8988T (cell line): ENCODE measurements at regions not wholly inside any gene's neighbourhood (a gene's known extent, or its start where the extent isn't known, plus 50 kb on each side); places are given as distances from the start of the nearest gene placed in this dataset.
"Not testable (repeated sequence)": the region's sequence is repeated elsewhere in the genome, so short reads cannot be mapped to it uniquely, and the experiment has no call there.

Experiments used
- DNase-seq: peaks from one replicate; pipeline ENCODE4 v3.0.0; 2011

GRCh38 chr18:42486271-42486670 lies 531.2 kb downstream of the PIK3C3 start:
- no peak for DNase-seq

- no peak for DNase-seq
Observed at GRCh38 chr18:42508683-42509296, 553.8 kb downstream of the PIK3C3 start.

- DNase-seq = no peak
Observed at GRCh38 chr18:42509750-42510415, 554.8 kb downstream of the PIK3C3 start.

GRCh38 chr18:42510540-42510939 lies 555.5 kb downstream of the PIK3C3 start:
- DNase-seq = no peak

DNA sequence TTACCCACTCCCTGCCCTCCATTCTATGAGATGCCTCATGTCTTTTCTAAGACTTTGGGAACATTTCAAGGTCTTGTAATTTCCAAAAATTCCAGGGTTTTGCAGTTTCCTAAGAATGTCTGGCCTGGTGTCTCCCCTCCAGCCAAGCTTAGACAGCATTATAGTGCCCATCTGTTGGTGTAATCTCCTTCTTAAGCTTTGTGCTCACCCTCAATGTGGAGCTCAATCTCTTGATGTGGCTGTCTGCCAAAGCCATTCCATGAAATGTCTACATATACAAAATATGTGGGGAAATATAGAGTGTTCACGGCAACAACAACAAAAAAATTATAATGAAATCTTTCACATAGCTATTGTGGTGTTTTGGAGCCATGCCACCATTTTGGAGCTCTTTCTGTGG lies 558.4 kb downstream of the PIK3C3 start:
- no peak for DNase-seq

GRCh38 chr18:42514512-42514911 lies 559.5 kb downstream of the PIK3C3 start:
- DNase-seq = no peak

GRCh38 chr18:42517896-42518295 lies 562.9 kb downstream of the PIK3C3 start:
- no peak for DNase-seq

GRCh38 chr18:42518331-42518730 lies 563.3 kb downstream of the PIK3C3 start:
- DNase-seq = not testable (repeated sequence)

GRCh38 chr18:42520138-42520537 lies 565.1 kb downstream of the PIK3C3 start:
- DNase-seq = no peak

DNA sequence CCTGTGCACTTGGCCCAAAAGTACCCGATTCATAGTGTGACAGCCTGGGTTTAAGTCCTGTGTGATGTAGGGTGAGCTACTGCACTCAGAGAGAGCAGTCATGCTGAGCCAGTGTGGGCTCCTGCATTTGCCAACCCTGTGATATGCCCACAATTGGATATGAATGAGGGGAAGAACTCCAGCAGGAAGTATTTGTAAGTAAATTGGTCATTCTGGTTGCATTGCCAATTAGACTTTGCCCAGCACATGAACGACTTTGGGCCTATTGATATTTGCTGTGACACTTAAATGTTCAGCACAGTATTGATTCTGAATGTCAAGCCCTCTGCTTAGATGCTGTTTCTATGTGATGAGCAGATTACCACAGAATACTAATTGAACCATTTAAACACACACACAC lies 570.9 kb downstream of the PIK3C3 start:
- DNase-seq = no peak

DNA sequence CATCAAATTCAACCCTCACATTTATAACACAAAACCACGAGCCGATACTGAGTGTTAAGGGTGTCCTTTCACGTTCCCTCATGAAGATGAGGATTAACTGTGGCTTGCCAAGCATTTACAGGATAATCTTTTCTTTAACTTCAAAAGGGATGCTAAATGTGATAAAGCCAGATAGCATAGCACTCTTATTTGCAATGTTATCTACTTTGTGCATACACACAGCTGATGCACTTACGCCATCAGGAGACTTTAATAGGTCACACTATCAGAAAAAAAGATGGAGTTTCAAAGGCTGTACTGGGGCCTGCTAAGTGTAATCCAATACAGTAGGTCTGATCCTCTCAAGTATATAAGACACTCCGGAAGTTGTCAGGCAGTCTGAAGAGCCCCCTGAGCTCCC lies 572.7 kb downstream of the PIK3C3 start:
- DNase-seq = no peak

DNA sequence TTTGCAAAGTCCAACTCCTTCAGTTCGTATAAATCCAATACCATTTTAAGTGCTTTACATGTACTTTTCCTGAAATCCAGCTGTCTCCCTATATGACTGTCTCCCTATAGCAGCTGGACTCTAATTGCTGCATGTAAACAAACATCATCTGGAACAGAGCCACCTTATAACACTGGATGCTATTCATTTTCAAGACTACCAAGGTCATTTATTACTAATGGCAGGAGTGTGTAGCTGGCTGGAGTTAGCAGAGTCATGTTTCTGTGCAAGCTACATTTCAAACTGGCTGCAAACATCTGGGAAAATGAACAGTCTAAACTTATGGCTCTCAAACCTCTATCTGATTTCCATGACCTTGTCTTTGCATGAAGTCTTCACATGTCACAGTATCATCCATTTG lies 575.2 kb downstream of the PIK3C3 start:
- DNase-seq = no peak

GRCh38 chr18:42532119-42532518 lies 577.1 kb downstream of the PIK3C3 start:
- DNase-seq = no peak

GRCh38 chr18:42533009-42533575 lies 578.1 kb downstream of the PIK3C3 start:
- no peak for DNase-seq

- no peak for DNase-seq
Observed at GRCh38 chr18:42533616-42534015, 578.6 kb downstream of the PIK3C3 start.

- DNase-seq = no peak
Observed at GRCh38 chr18:42534313-42534712, 579.3 kb downstream of the PIK3C3 start.

GRCh38 chr18:42536442-42536841 lies 579.0 kb downstream of the RIT2 start:
- DNase-seq = no peak

GRCh38 chr18:42537291-42537690 lies 578.2 kb downstream of the RIT2 start:
- DNase-seq = no peak

GRCh38 chr18:42544901-42545300 lies 570.6 kb downstream of the RIT2 start:
- no peak for DNase-seq

DNA sequence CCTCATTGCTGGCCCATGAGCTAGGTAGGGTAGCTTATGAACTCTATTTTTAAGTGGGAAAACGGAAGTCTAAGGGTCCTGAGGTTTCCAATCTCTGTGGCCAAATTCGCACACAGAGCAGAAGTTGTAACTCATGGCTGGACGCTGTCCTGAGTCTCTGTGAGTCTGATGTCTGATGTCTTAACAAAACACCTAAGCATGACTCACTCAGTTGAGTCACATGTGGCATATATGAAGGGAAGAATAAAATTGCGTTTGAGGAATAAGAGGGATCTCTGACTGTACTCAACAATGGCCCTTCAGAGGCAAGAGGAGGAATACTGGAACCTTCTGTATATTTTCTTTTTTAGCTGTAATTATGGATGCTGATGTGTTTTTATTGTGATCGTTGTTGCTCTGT lies 569.7 kb downstream of the RIT2 start:
- no peak for DNase-seq

GRCh38 chr18:42548493-42548892 lies 567.0 kb downstream of the RIT2 start:
- no peak for DNase-seq

DNA sequence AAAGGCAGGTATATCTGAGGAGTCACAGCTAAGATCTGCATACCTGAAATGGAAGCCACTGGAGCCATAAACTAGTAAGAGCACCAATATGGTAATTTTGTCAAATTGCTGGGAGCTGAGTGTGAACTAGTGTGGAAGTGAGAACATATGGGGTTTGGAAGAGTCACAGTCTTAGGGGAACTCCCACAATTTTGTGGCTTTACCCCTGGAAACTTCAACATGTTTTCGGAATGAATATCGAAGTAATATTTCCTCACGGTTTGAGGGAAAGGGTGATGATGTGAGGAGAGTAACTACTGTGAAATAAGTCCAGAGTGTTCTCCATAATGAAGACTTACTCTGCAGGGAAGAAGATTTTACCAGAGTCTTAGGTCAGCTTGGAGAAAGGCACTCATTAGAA lies 565.9 kb downstream of the RIT2 start:
- no peak for DNase-seq

- not testable (repeated sequence) for DNase-seq
Observed at GRCh38 chr18:42552559-42552958, 562.9 kb downstream of the RIT2 start.

DNA sequence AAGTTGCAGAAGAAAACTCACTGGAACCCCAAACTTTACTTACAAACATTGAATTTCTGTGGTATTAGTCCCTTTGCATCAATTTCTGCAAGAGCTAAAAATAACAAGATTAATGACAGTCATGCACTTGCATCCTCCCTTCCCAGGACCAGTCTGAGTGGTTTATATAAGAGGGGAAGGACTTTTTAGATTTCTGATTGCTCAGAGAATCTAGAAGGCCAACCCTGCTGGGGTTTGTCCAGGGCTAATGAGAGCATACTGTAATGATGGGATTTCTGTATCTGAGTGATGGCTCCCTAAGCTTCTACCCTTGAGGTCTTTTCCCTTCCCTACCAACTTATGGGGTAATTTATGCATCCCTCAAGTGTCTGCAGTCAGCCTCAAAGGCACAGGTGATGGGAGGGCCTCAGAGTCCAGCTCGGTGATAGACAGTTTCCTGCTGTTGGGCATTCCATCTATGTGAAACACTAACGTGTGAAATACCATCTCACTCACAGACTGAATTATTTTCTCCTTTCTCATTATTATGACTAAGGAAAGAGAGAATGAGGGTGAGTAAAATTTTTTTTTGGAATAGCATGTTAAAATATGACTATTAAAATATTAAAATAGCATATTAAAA lies 556.3 kb downstream of the RIT2 start:
- DNase-seq = no peak
